ENCODE measurements at regions not wholly inside any gene's neighbourhood (a gene's known extent, or its start where the extent isn't known, plus 50 kb on each side); places are given as distances from the start of the nearest gene placed in this dataset.

DNA sequence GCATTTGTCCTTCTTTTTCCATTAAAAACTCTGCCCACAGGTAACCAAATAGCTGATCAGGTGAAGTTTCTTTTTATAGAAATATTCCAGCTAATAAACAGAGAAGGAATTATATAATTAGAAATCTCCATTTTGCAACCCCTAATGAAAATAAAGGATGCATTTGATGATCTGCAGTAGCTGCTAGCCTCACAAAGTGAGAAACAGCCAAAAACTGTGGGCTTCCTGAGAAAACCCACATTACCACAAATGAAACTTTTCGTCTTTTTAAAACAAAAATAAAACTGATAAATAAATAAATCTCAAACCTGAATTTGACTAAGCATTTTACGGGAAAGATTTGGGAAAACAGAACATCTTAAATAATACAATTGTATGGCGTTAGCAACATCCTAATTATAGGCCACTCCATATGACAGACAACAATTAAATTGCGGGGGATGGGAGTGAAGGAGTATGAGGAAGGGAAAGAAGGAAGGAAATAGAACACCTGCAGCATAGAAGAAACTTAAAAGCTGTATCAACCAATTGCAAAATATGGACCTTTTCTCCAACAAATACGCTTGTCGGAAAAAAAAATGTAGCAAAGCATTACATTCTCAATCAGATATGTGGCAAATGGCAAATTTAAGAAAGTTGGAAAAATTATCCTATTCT is 283.0 kb upstream of the ITGA1 start:
- TF ChIP-seq POLR2A (IDR thresholded peaks at IDR 0.05) = no peak
- TF ChIP-seq, protein P1, sequence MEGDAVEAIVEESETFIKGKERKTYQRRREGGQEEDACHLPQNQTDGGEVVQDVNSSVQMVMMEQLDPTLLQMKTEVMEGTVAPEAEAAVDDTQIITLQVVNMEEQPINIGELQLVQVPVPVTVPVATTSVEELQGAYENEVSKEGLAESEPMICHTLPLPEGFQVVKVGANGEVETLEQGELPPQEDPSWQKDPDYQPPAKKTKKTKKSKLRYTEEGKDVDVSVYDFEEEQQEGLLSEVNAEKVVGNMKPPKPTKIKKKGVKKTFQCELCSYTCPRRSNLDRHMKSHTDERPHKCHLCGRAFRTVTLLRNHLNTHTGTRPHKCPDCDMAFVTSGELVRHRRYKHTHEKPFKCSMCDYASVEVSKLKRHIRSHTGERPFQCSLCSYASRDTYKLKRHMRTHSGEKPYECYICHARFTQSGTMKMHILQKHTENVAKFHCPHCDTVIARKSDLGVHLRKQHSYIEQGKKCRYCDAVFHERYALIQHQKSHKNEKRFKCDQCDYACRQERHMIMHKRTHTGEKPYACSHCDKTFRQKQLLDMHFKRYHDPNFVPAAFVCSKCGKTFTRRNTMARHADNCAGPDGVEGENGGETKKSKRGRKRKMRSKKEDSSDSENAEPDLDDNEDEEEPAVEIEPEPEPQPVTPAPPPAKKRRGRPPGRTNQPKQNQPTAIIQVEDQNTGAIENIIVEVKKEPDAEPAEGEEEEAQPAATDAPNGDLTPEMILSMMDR (IDR thresholded peaks at IDR 0.05) = no peak
- WGBS, 2 donors = 69 to 79% methylated on average over 6 of the region's 6 CpGs
- intact Hi-C loops (cut with DNase I; ENCODE audit: low total_unique reads) = no loop called here

GRCh38 chr5:52517667-52518066 is 270.0 kb upstream of the ITGA1 start:
- no peak for DNase-seq (ENCODE audit: low spot score in 2 of 2)
- intact Hi-C loops (cut with DNase I; ENCODE audit: low total_unique reads) = no loop called here
- TF ChIP-seq, protein P1 (IDR thresholded peaks at IDR 0.05) = no peak
- 97 to 98% methylated on average over 18 of the region's 18 CpGs for WGBS, 2 donors
- no peak overlapping the region for H3K4me3 ChIP-seq (ENCODE audit: low read depth, poor library complexity, severe bottlenecking)

More for the DNA sequence above, 283.0 kb upstream of the ITGA1 start:
- H3K4me3 ChIP-seq (ENCODE audit: low read depth, poor library complexity, severe bottlenecking) = no peak overlapping the region
- no peak for DNase-seq (ENCODE audit: low spot score in 2 of 2)

- whole genome bisulfite sequencing, 2 donors = 90% methylated on average over 3 of the region's 3 CpGs
- TF ChIP-seq, protein P1 (IDR thresholded peaks at IDR 0.05) = no peak
- no peak for TF ChIP-seq POLR2A (IDR thresholded peaks at IDR 0.05)
- no peak overlapping the region for H3K4me3 ChIP-seq (ENCODE audit: low read depth, poor library complexity, severe bottlenecking)
- no peak for DNase-seq (ENCODE audit: low spot score in 2 of 2)
- intact Hi-C loops (cut with DNase I; ENCODE audit: low total_unique reads) = no loop called here
Measured at GRCh38 chr5:52520171-52520570, 267.5 kb upstream of the ITGA1 start.

GRCh38 chr5:52521236-52521635 is 266.5 kb upstream of the ITGA1 start:
- no peak for TF ChIP-seq POLR2A (IDR thresholded peaks at IDR 0.05)
- TF ChIP-seq, protein P1 (IDR thresholded peaks at IDR 0.05) = no peak
- no peak for DNase-seq (ENCODE audit: low spot score in 2 of 2)
- intact Hi-C loops (cut with DNase I; ENCODE audit: low total_unique reads) = no loop called here
- H3K4me3 ChIP-seq (ENCODE audit: low read depth, poor library complexity, severe bottlenecking) = no peak overlapping the region
- 86 to 91% methylated on average over 4 of the region's 4 CpGs for WGBS, 2 donors

- no peak for TF ChIP-seq POLR2A (IDR thresholded peaks at IDR 0.05)
- TF ChIP-seq, protein P1 (IDR thresholded peaks at IDR 0.05) = no peak
- WGBS, 2 donors = 80 to 92% methylated on average over 4 of the region's 4 CpGs
- intact Hi-C loops (cut with DNase I; ENCODE audit: low total_unique reads) = no loop called here
- H3K4me3 ChIP-seq (ENCODE audit: low read depth, poor library complexity, severe bottlenecking) = no peak overlapping the region
- no peak for DNase-seq (ENCODE audit: low spot score in 2 of 2)
Measured at GRCh38 chr5:52523701-52524100, 264.0 kb upstream of the ITGA1 start.

- WGBS, 2 donors = 72 to 78% methylated on average over 3 of the region's 4 CpGs
- TF ChIP-seq, protein P1 (IDR thresholded peaks at IDR 0.05) = no peak
- TF ChIP-seq POLR2A (IDR thresholded peaks at IDR 0.05) = no peak
- no peak overlapping the region for H3K4me3 ChIP-seq (ENCODE audit: low read depth, poor library complexity, severe bottlenecking)
- no peak for DNase-seq (ENCODE audit: low spot score in 2 of 2)
- intact Hi-C loops (cut with DNase I; ENCODE audit: low total_unique reads) = no loop called here
Measured at GRCh38 chr5:52531105-52531504, 256.6 kb upstream of the ITGA1 start.
